ENCODE measurements at regions not wholly inside any gene's neighbourhood (a gene's known extent, or its start where the extent isn't known, plus 50 kb on each side); places are given as distances from the start of the nearest gene placed in this dataset.

DNA sequence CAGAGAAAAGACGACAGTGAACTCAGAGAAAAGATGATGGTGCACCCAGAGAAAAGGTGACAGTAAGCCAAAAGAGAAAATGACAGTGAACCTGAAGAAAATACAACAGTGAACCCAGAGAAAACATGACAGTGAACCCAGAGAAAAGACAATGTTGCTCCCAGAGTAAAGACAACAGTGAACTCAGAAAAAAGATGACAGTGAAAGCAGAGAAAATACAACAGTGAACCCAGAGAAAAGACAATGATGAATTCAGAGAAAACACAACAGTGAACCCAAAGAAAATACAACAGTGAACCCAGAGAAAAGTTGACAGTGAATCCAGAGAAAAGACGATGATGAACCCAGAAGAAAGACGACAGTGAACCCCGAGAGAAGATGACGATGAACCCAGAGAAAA lies 140.5 kb upstream of the MAP3K4 start:
- TF ChIP-seq, protein P1, sequence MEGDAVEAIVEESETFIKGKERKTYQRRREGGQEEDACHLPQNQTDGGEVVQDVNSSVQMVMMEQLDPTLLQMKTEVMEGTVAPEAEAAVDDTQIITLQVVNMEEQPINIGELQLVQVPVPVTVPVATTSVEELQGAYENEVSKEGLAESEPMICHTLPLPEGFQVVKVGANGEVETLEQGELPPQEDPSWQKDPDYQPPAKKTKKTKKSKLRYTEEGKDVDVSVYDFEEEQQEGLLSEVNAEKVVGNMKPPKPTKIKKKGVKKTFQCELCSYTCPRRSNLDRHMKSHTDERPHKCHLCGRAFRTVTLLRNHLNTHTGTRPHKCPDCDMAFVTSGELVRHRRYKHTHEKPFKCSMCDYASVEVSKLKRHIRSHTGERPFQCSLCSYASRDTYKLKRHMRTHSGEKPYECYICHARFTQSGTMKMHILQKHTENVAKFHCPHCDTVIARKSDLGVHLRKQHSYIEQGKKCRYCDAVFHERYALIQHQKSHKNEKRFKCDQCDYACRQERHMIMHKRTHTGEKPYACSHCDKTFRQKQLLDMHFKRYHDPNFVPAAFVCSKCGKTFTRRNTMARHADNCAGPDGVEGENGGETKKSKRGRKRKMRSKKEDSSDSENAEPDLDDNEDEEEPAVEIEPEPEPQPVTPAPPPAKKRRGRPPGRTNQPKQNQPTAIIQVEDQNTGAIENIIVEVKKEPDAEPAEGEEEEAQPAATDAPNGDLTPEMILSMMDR (conservative IDR thresholded peaks at IDR 0.05 in 1 of 2, IDR thresholded peaks at IDR 0.05 in 1 of 2; ENCODE audit: extremely low read depth in 1 of 2, insufficient read depth in 1 of 2, low read depth in 1 of 2, low read length in 2 of 2) = no peak
- no peak for TF ChIP-seq EZH2 (IDR thresholded peaks at IDR 0.05; ENCODE audit: borderline replicate concordance, low read length)

Measured in mammary epithelial cell (primary cell).